OCI-LY7 (cell line): ENCODE measurements at regions not wholly inside any gene's neighbourhood (a gene's known extent, or its start where the extent isn't known, plus 50 kb on each side); places are given as distances from the start of the nearest gene placed in this dataset.

ENCODE experiments used
- BruUV-seq: library from RNA; stranded (reverse); fragments of 400-500 nt; replicated peaks from 2 replicates; lab custom pipeline; 2021; lab: Mats Ljungman, UMichigan
- CTCF ChIA-PET: fragments of 300-600 bp; sonication (Branson Sonifier 250); formaldehyde crosslinking; loops from one replicate; lab custom pipeline; 2022; ENCODE audit warnings: antibody characterized with exemption; ENCODE audit not compliant: unreplicated experiment; lab: Charles Lee
- POLR2A ChIA-PET: fragments of 300-600 bp; sonication (Branson Sonifier 250); formaldehyde crosslinking; loops from one replicate; lab custom pipeline; 2022; ENCODE audit warnings: antibody characterized with exemption; lab: Charles Lee
- DNase-seq: peaks from one replicate; pipeline ENCODE4 v3.0.0-alpha.2; 2015; ENCODE audit warnings: low spot score
- H2AFZ ChIP-seq: fragments of 200-600 bp; sonication (generic), shearing (Covaris generic); 2 replicates; pipeline ENCODE4 v1.6.1; 2014; ENCODE audit warnings: mild to moderate bottlenecking, antibody characterized with exemption, low read length, moderate library complexity
- H3K27ac ChIP-seq: fragments of 200-600 bp; sonication (generic); 2 replicates; pipeline ENCODE4 v1.5.1; 2014; ENCODE audit warnings: mixed run types, low read depth, mild to moderate bottlenecking, moderate library complexity, low read length, inconsistent platforms; ENCODE audit not compliant: poor library complexity, severe bottlenecking
- H3K36me3 ChIP-seq: fragments of 200-600 bp; sonication (generic); 2 replicates; pipeline ENCODE4 v1.6.1; 2014; ENCODE audit warnings: mild to moderate bottlenecking, antibody characterized with exemption, low read length, moderate library complexity, mixed read lengths; ENCODE audit not compliant: insufficient read depth
- H3K4me1 ChIP-seq: fragments of 200-600 bp; sonication (generic); 2 replicates; pipeline ENCODE4 v1.5.1; 2014; ENCODE audit warnings: mild to moderate bottlenecking, low read length; ENCODE audit not compliant: insufficient read depth, poor library complexity, severe bottlenecking
- H3K4me2 ChIP-seq: fragments of 200-600 bp; sonication (generic); 2 replicates; pipeline ENCODE4 v1.6.1; 2014; ENCODE audit warnings: mild to moderate bottlenecking, low read length
- H3K4me3 ChIP-seq: fragments of 200-600 bp; sonication (generic); 2 replicates; pipeline ENCODE4 v1.5.1; 2014; ENCODE audit warnings: mild to moderate bottlenecking, low read depth, low read length; ENCODE audit not compliant: poor library complexity, severe bottlenecking
- H3K79me2 ChIP-seq: fragments of 200-600 bp; sonication (generic); 2 replicates; pipeline ENCODE4 v1.6.1; 2016; ENCODE audit warnings: low read depth, mild to moderate bottlenecking, low read length, moderate library complexity, mixed read lengths; ENCODE audit not compliant: insufficient read depth
- H3K9me2 ChIP-seq: fragments of 200-600 bp; sonication (generic); 2 replicates; pipeline ENCODE4 v1.6.1; 2016; ENCODE audit warnings: mild to moderate bottlenecking, low read length, mixed read lengths; ENCODE audit not compliant: insufficient read depth
- H3K9me3 ChIP-seq: fragments of 200-600 bp; sonication (generic); 2 replicates; pipeline ENCODE4 v1.6.1; 2014; ENCODE audit warnings: mild to moderate bottlenecking, mixed run types, low read length, mixed read lengths
- H4K20me1 ChIP-seq: fragments of 200-600 bp; sonication (generic); 2 replicates; pipeline ENCODE4 v1.6.1; 2014; ENCODE audit warnings: mild to moderate bottlenecking, antibody characterized with exemption, low read length, moderate library complexity, mixed read lengths; ENCODE audit not compliant: insufficient read depth
- EZH2phosphoT487 ChIP-seq: fragments of 200-600 bp; sonication (generic); IDR thresholded peaks from 2 replicates; pipeline ENCODE4 v1.6.1; 2018; ENCODE audit warnings: low read depth, borderline replicate concordance, mild to moderate bottlenecking, mixed run types, antibody characterized with exemption, low read length, moderate library complexity, mixed read lengths
- intact Hi-C: fragments of 100-400 bp; cut with micrococcal nuclease; formaldehyde crosslinking; loops from one replicate; pipeline ENCODE4 v1.10.0; 2022; ENCODE audit not compliant: unreplicated experiment
- TF ChIP-seq, protein P1 (sequence below): fragments of 200-600 bp; sonication (generic); conservative IDR thresholded peaks from 2 replicates; pipeline ENCODE4 v1.5.1; 2014; ENCODE audit warnings: mild to moderate bottlenecking, antibody characterized with exemption, low read length, moderate library complexity, mixed read lengths

DNA sequence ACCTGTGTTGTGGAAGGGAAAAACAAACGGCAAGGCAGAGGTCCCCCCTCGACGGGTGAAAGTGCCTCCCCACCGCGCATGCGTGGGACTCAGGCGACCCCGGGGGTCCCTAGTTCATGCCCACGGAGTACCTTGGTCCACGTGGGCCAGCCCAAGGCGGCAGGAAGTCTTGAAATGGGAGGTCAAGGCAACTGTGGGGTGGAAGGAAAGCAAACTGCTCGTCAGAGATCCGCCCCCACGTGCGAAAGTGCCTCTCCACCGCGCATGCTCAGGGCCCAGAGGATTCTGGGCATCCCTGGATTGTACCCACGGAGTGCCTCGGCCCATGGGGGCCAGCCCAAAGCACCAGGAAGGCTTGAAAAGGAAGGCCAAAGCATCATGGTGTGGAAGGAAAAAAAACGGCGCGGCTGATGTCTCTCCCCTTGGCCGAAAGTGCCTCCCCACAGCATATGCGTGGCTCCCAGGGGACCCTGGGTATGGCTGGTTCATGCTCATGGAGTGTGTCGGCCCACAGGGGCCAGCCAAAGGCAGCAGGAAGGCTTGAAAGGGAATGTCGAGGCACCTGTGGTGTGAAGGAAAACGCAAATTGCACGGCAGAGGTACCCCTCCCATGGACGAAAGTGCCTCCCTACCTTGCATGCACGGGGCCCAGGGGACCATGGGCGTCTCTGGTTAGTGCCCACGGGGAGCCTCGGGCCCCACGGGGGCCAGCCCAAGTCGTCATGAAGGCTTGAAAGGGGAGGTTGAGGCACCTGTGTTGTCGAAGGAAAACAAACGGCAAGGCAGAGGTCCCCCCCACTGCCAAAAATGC, 369.7 kb downstream of the ALG10 start:
- H3K4me2 ChIP-seq = no peak overlapping the region
- TF ChIP-seq, protein P1, sequence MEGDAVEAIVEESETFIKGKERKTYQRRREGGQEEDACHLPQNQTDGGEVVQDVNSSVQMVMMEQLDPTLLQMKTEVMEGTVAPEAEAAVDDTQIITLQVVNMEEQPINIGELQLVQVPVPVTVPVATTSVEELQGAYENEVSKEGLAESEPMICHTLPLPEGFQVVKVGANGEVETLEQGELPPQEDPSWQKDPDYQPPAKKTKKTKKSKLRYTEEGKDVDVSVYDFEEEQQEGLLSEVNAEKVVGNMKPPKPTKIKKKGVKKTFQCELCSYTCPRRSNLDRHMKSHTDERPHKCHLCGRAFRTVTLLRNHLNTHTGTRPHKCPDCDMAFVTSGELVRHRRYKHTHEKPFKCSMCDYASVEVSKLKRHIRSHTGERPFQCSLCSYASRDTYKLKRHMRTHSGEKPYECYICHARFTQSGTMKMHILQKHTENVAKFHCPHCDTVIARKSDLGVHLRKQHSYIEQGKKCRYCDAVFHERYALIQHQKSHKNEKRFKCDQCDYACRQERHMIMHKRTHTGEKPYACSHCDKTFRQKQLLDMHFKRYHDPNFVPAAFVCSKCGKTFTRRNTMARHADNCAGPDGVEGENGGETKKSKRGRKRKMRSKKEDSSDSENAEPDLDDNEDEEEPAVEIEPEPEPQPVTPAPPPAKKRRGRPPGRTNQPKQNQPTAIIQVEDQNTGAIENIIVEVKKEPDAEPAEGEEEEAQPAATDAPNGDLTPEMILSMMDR = no peak
- no peak for TF ChIP-seq EZH2phosphoT487
- ChIA-PET CTCF (no interaction called here), POLR2A (no interaction called here)
- H3K4me1 ChIP-seq = no peaks in the 10 kb centered on the region
- no peak overlapping the region for H3K4me3 ChIP-seq
- no peak overlapping the region for H2AFZ ChIP-seq
- H3K27ac ChIP-seq = no peak overlapping the region
- no peak for DNase-seq
- no peaks in the 10 kb centered on the region for H4K20me1 ChIP-seq
- H3K79me2 ChIP-seq = no peaks in the 10 kb centered on the region
- intact Hi-C loops = no loop called here
- no peaks in the 10 kb centered on the region for H3K36me3 ChIP-seq
- H3K9me3 ChIP-seq = 0 out of 2 replicates have a peak, but pooled peaks cover 6% of the 10 kb centered on the region
- H3K9me2 ChIP-seq = no peaks in the 10 kb centered on the region
- BruUV-seq = no TSS peak

DNA sequence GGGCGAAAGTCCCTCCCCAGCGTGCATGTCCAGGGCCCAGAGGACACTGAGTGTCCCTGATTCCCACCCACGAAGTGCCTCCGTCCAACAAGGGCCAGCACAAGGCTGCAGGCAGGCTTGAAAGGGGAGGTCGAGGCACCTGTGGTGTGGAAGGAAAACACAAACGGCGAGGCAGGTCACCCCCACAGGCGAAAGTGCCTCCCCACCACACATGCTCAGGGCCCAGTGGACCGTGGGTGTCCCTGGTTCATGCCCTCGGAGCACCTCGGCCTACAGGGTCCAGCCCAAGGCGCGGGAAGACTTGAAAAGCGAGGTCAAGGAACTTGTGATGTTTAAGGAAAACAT, 370.4 kb downstream of the ALG10 start:
- Histone ChIP-seq H3K79me2 (no peaks in the 10 kb centered on the region), H3K36me3 (no peaks in the 10 kb centered on the region), H3K4me2 (no peak overlapping the region), H3K9me2 (no peaks in the 10 kb centered on the region), H3K9me3 (0 out of 2 replicates have a peak, but pooled peaks cover 6% of the 10 kb centered on the region), H3K4me1 (no peaks in the 10 kb centered on the region), H3K4me3 (no peak overlapping the region), H2AFZ (no peak overlapping the region), H4K20me1 (no peaks in the 10 kb centered on the region), H3K27ac (no peak overlapping the region)
- TF ChIP-seq, protein P1 = no peak
- no peak for TF ChIP-seq EZH2phosphoT487
- ChIA-PET CTCF (no interaction called here), POLR2A (no interaction called here)
- no peak for DNase-seq
- no TSS peak for BruUV-seq
- intact Hi-C loops = no loop called here

DNA sequence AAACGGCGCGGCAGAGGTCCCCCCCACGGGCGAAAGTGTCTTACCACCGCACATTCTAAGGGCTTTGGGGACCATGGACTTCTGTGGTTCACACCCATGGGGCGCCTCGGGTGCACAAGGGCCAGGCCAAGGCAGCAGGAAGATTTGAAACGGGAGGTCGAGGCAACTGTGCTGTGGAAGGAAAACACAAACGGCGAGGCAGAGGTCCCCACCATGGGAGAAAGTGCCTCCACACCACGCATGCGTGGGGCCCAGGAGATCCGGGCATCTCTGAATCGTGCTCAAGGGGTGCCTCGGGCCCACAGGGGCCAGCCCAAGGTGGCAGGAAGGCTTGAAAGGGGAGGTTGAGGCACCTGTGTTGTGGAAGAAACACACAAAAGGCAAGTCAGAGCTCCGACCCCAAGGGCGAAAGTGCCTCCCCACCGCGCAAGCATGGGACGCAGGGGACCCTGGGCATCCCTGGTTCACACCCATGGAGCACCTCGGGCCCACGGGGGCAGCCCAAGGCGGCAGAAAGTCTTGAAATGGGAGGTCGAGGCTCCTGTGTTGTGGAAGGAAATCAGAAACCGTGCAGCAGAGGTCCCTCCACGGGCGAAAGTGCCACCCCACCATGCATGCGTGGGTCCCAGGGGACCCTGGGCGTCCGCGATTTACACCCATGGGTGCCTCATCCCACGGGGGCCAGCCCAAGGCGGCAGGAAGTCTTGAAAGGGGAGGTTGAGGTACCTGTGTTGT, 371.0 kb downstream of the ALG10 start:
- ChIA-PET POLR2A (no interaction called here), CTCF (no interaction called here)
- no peak overlapping the region for H3K27ac ChIP-seq
- no peaks in the 10 kb centered on the region for H3K36me3 ChIP-seq
- no peak overlapping the region for H2AFZ ChIP-seq
- no TSS peak for BruUV-seq
- H3K4me3 ChIP-seq = no peak overlapping the region
- no peaks in the 10 kb centered on the region for H3K79me2 ChIP-seq
- no peaks in the 10 kb centered on the region for H3K9me2 ChIP-seq
- H3K4me2 ChIP-seq = no peak overlapping the region
- 0 out of 2 replicates have a peak, but pooled peaks cover 4% of the 10 kb centered on the region for H3K9me3 ChIP-seq
- intact Hi-C loops = no loop called here
- TF ChIP-seq EZH2phosphoT487 = no peak
- TF ChIP-seq, protein P1 = no peak
- no peaks in the 10 kb centered on the region for H3K4me1 ChIP-seq
- no peak for DNase-seq
- H4K20me1 ChIP-seq = no peaks in the 10 kb centered on the region
